Mesenchymal stem cell (in vitro differentiated cells and primary cell): ENCODE measurements at regions not wholly inside any gene's neighbourhood (a gene's known extent, or its start where the extent isn't known, plus 50 kb on each side); places are given as distances from the start of the nearest gene placed in this dataset.
A peak's percentile ranks its signal among the peaks of the same experiment; 100 is the strongest.
"Not testable (repeated sequence)": the region's sequence is repeated elsewhere in the genome, so short reads cannot be mapped to it uniquely, and the experiment has no call there.

Experiments used
- DNase-seq: peaks from one replicate; pipeline ENCODE4 v3.0.0-alpha.2; 2013
- H2AFZ ChIP-seq: one replicate; pipeline ENCODE4 v1.6.1; 2013; ENCODE audit warnings: low read depth, mild to moderate bottlenecking, control low read depth, inconsistent platforms, low read length, moderate library complexity
- H2AK5ac ChIP-seq: 2 replicates; pipeline ENCODE4 v1.6.1; 2013; ENCODE audit warnings: low read length, moderate library complexity, mild to moderate bottlenecking, inconsistent platforms; ENCODE audit not compliant: severe bottlenecking
- H2BK120ac ChIP-seq: one replicate; pipeline ENCODE4 v1.6.1; 2013; ENCODE audit warnings: low read depth, mild to moderate bottlenecking, inconsistent platforms, low read length, moderate library complexity
- H2BK12ac ChIP-seq, 2 experiments: one replicate each; pipeline ENCODE4 v1.6.1; 2013; ENCODE audit warnings: inconsistent platforms in 2 of 2, low read length in 2 of 2, mild to moderate bottlenecking in 2 of 2, moderate library complexity in 2 of 2, control low read depth in 1 of 2
- H2BK15ac ChIP-seq: one replicate; pipeline ENCODE4 v1.6.1; 2013; ENCODE audit warnings: mild to moderate bottlenecking, low read depth, inconsistent platforms; ENCODE audit not compliant: poor library complexity, severe bottlenecking
- H2BK5ac ChIP-seq: 2 replicates; pipeline ENCODE4 v1.6.1; 2013; ENCODE audit warnings: low read depth, mild to moderate bottlenecking, low read length, control low read depth, inconsistent platforms; ENCODE audit not compliant: poor library complexity, severe bottlenecking
- H3K14ac ChIP-seq, 2 experiments: one replicate each; pipeline ENCODE4 v1.6.1; 2013; ENCODE audit warnings: inconsistent platforms in 2 of 2, low read length in 2 of 2, control low read depth in 1 of 2, mild to moderate bottlenecking in 1 of 2, moderate library complexity in 1 of 2
- H3K18ac ChIP-seq, 2 experiments: one replicate each; pipeline ENCODE4 v1.6.1; 2013; ENCODE audit warnings: inconsistent platforms in 2 of 2, low read length in 2 of 2, control low read depth in 1 of 2, low read depth in 1 of 2, mild to moderate bottlenecking in 1 of 2
- H3K23ac ChIP-seq, 2 experiments: one replicate each; pipeline ENCODE4 v1.6.1; 2013; ENCODE audit warnings: inconsistent platforms in 2 of 2, low read length in 2 of 2, mild to moderate bottlenecking in 2 of 2, moderate library complexity in 2 of 2, control low read depth in 1 of 2
- H3K27ac ChIP-seq: 2 replicates; pipeline ENCODE4 v1.5.1; 2013; ENCODE audit warnings: mild to moderate bottlenecking, moderate library complexity, low read length, control low read depth, inconsistent platforms; ENCODE audit not compliant: poor library complexity, severe bottlenecking
- H3K27me3 ChIP-seq, 2 experiments: 2 replicates each; pipeline versions ENCODE4 v1.6.1 to v1.7.0; 2013; ENCODE audit warnings: low read length in 2 of 2, mild to moderate bottlenecking in 2 of 2, moderate library complexity in 2 of 2, control low read depth in 1 of 2, inconsistent platforms in 1 of 2; ENCODE audit not compliant: control insufficient read depth in 1 of 2, insufficient read depth in 1 of 2
- H3K36me3 ChIP-seq, 2 experiments: 2 replicates each; pipeline versions ENCODE4 v1.6.1 to v1.7.0; 2013; ENCODE audit warnings: low read length in 2 of 2, control low read depth in 1 of 2, inconsistent platforms in 1 of 2, low read depth in 1 of 2, mild to moderate bottlenecking in 1 of 2; ENCODE audit not compliant: insufficient read depth in 2 of 2, control insufficient read depth in 1 of 2
- H3K4ac ChIP-seq, 2 experiments: one replicate each; pipeline ENCODE4 v1.6.1; 2013; ENCODE audit warnings: inconsistent platforms in 2 of 2, low read length in 2 of 2, mild to moderate bottlenecking in 2 of 2, moderate library complexity in 2 of 2, control low read depth in 1 of 2, low read depth in 1 of 2
- H3K4me1 ChIP-seq: 2 replicates; pipeline ENCODE4 v1.6.1; 2013; ENCODE audit warnings: low read depth, low read length, control low read depth; ENCODE audit not compliant: control insufficient read depth, insufficient read depth
- H3K4me2 ChIP-seq: 2 replicates; pipeline ENCODE4 v1.6.1; 2013; ENCODE audit warnings: low read length, mild to moderate bottlenecking, inconsistent platforms; ENCODE audit not compliant: poor library complexity, severe bottlenecking
- H3K4me3 ChIP-seq, 2 experiments: 2 replicates each; pipeline versions ENCODE4 v1.5.1 to v1.7.0; 2013; ENCODE audit warnings: low read length in 2 of 2, mild to moderate bottlenecking in 2 of 2, control low read depth in 1 of 2, low read depth in 1 of 2; ENCODE audit not compliant: insufficient read depth in 1 of 2
- H3K79me1 ChIP-seq: replicated peaks from 2 replicates; pipeline ENCODE4 v1.6.1; 2013; ENCODE audit warnings: mild to moderate bottlenecking, control low read depth, low read length, inconsistent platforms; ENCODE audit not compliant: poor library complexity, severe bottlenecking
- H3K9ac ChIP-seq: 2 replicates; pipeline ENCODE4 v1.7.0; 2013; ENCODE audit warnings: mild to moderate bottlenecking, low read length, moderate library complexity
- H3K9me3 ChIP-seq: 2 replicates; pipeline ENCODE4 v1.7.0; 2013; ENCODE audit warnings: mild to moderate bottlenecking, low read length; ENCODE audit not compliant: control insufficient read depth
- H4K8ac ChIP-seq: one replicate; pipeline ENCODE4 v1.6.1; 2013; ENCODE audit warnings: inconsistent platforms, mild to moderate bottlenecking, low read length, moderate library complexity
- H4K91ac ChIP-seq: one replicate; pipeline ENCODE4 v1.6.1; 2013; ENCODE audit warnings: mild to moderate bottlenecking, low read length, inconsistent platforms
- WGBS: methylation state at CpG from one replicate; pipeline ENCODE4 v1.1.7; 2013; ENCODE audit warnings: mixed read lengths; 5-methylcytosine and 5-hydroxymethylcytosine counted together

GRCh38 chr5:119750887-119751733 lies 121.8 kb downstream of the FAM170A start:
- Histone ChIP-seq H2BK5ac (no peak overlapping the region), H3K18ac (no peak overlapping the region), H3K36me3 (no peaks in the 10 kb centered on the region), H3K9me3 (peaks cover 8% of the 10 kb centered on the region), H3K9ac (no peak overlapping the region), H3K4ac (no peak overlapping the region), H3K4me3 (no peak overlapping the region), H2AK5ac (no peak overlapping the region), H3K14ac (no peak overlapping the region), H2AFZ (no peak overlapping the region), H3K23ac (no peak overlapping the region), H3K79me1 (no peaks in the 10 kb centered on the region), H4K91ac (no peak overlapping the region), H3K4me2 (no peak overlapping the region), H2BK15ac (no peak overlapping the region), H2BK120ac (no peak overlapping the region), H3K27ac (no peak overlapping the region), H3K4me1 (peaks cover 4% of the 10 kb centered on the region), H4K8ac (no peak overlapping the region), H3K27me3 (no peaks in the 10 kb centered on the region), H2BK12ac (no peak overlapping the region)
- no peak for DNase-seq
- 96% methylated on average over 24 of the region's 24 CpGs for WGBS

DNA sequence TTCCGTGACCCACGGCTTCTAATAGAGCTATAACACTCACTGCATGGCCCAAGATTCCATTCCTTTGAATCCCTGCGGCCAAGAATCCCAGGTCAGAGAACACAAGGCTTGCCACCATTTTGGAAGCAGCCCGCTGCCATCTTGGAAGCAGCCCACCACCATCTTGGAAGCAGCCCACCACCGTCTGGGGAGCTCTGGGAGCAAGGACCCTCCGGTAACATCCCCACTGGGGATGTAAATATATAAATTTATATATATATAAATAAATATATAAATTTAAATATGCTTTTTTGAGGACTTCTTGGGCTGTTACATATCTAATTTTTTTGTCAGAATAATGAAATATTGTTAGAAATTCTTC lies 122.4 kb downstream of the FAM170A start:
- Histone ChIP-seq H3K4ac (no peak overlapping the region), H4K8ac (no peak overlapping the region), H3K18ac (no peak overlapping the region), H3K27me3 (no peaks in the 10 kb centered on the region), H3K79me1 (no peaks in the 10 kb centered on the region), H3K27ac (no peak overlapping the region), H3K23ac (no peak overlapping the region), H3K36me3 (no peaks in the 10 kb centered on the region), H4K91ac (no peak overlapping the region), H2BK120ac (no peak overlapping the region), H3K4me2 (no peak overlapping the region), H3K14ac (no peak overlapping the region), H2BK12ac (no peak overlapping the region), H3K4me3 (no peak overlapping the region), H3K4me1 (peaks cover 4% of the 10 kb centered on the region), H2BK5ac (no peak overlapping the region), H3K9ac (no peak overlapping the region), H2AK5ac (no peak overlapping the region), H2BK15ac (no peak overlapping the region), H3K9me3 (peaks cover 6% of the 10 kb centered on the region), H2AFZ (no peak overlapping the region)
- DNase-seq = no peak
- WGBS = 70% methylated on average over 4 of the region's 6 CpGs

DNA sequence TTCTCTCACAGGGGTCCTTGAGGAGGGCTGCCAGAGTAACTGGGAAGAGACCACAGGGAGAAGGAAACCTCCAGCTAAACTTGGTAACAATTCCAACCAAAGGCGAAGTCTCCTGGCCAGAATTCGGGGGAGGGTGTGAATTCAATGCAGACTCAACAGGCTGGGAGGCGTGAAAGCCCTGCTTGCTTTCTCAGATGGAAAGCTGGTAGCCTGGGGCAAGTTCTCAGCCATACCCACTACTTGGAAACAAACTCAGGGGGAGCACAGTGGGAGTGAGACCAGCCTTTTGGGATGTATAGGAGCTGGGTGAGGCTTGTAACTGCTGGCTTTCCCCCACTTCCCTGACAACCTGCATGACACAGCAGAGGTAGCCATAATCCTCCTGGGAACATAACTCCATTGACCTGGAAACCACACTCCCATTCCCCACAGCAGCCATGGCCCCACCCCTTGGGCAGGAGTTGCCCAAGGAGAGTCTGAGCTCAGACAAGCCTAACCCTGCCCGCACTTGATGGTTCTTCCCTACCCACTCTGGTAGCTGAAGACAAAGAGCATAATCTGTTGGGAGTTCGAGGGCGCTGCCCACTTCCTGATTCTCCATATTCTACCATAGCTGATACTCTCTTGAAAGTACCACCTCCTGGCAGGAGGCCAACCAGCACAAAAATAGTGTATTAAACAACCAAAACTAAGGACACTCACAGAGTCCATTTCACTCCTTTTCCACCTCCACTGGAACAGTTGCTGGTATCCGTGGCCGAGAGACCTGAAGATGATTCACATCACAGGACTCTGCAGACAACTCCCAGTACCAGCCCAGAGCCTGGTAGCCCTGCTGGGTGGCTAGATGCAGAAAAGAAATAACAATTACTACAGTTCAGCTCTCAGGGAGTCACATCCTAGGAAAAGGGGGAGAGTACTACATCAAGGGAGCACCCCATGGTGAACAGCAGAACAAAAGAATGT lies 123.8 kb downstream of the FAM170A start:
- no peak overlapping the region for H3K14ac ChIP-seq
- H4K91ac ChIP-seq = no peak overlapping the region
- H3K9me3 ChIP-seq = peaks cover 5% of the 10 kb centered on the region
- no peaks in the 10 kb centered on the region for H3K36me3 ChIP-seq
- 88% methylated on average over 8 of the region's 8 CpGs for WGBS
- no peak overlapping the region for H4K8ac ChIP-seq
- no peak overlapping the region for H3K4ac ChIP-seq
- H3K4me1 ChIP-seq = peaks cover 4% of the 10 kb centered on the region
- H2AFZ ChIP-seq = no peak overlapping the region
- peak overlapping the region; percentile 47 for H3K27ac ChIP-seq
- no peaks in the 10 kb centered on the region for H3K79me1 ChIP-seq
- H2BK5ac ChIP-seq = no peak overlapping the region
- no peak overlapping the region for H2BK120ac ChIP-seq
- no peak overlapping the region for H3K23ac ChIP-seq
- no peak overlapping the region for H3K18ac ChIP-seq
- no peak for DNase-seq
- H3K27me3 ChIP-seq = no peaks in the 10 kb centered on the region
- no peak overlapping the region for H2BK12ac ChIP-seq
- H2BK15ac ChIP-seq = no peak overlapping the region
- H3K4me2 ChIP-seq = no peak overlapping the region
- no peak overlapping the region for H3K9ac ChIP-seq
- H3K4me3 ChIP-seq = no peak overlapping the region
- H2AK5ac ChIP-seq = no peak overlapping the region

- H3K4me1 ChIP-seq, H4K91ac ChIP-seq, H4K8ac ChIP-seq, H3K27me3 ChIP-seq, H2BK120ac ChIP-seq, H3K9ac ChIP-seq, H2AFZ ChIP-seq, H3K36me3 ChIP-seq, H3K4me2 ChIP-seq, H3K4ac ChIP-seq, DNase-seq, H2AK5ac ChIP-seq, H3K18ac ChIP-seq, H3K27ac ChIP-seq, H3K79me1 ChIP-seq, H2BK15ac ChIP-seq, H2BK12ac ChIP-seq, H3K14ac ChIP-seq, H2BK5ac ChIP-seq, H3K4me3 ChIP-seq, H3K9me3 ChIP-seq, H3K23ac ChIP-seq: not testable (repeated sequence)
- 83% methylated on average over 6 of the region's 7 CpGs for WGBS
Measured at GRCh38 chr5:119754825-119755224, 125.5 kb downstream of the FAM170A start.
